Activated CD4-positive, alpha-beta memory T cell treated with anti-CD3 and anti-CD28 coated beads, Interleukin-2, amount 10 ng/mL, durations not matched to agents 7 days and 5 days (primary cell): ENCODE measurements at regions not wholly inside any gene's neighbourhood (a gene's known extent, or its start where the extent isn't known, plus 50 kb on each side); places are given as distances from the start of the nearest gene placed in this dataset.

Experiments
- CTCF ChIA-PET: fragments of 350-600 bp; sonication (Branson Sonifier 250); formaldehyde crosslinking; loops from one replicate; lab custom pipeline; 2021; ENCODE audit warnings: antibody characterized with exemption, inconsistent platforms; lab: Charles Lee
- POLR2A ChIA-PET: fragments of 350-600 bp; sonication (Branson Sonifier 250); formaldehyde crosslinking; loops from one replicate; lab custom pipeline; 2021; ENCODE audit warnings: antibody characterized with exemption; lab: Charles Lee
- DNase-seq: peaks from one replicate; pipeline ENCODE4 v3.0.0-alpha.2; 2020
- H3K27ac Mint-ChIP-seq: one replicate; pipeline ENCODE4 v1.8.0; 2021; ENCODE audit warnings: mild to moderate bottlenecking, mixed read lengths
- H3K27me3 Mint-ChIP-seq: one replicate; pipeline ENCODE4 v1.8.0; 2021; ENCODE audit warnings: mixed read lengths
- H3K36me3 Mint-ChIP-seq: one replicate; pipeline ENCODE4 v1.8.0; 2021; ENCODE audit warnings: low read depth, mixed read lengths
- H3K4me1 Mint-ChIP-seq: one replicate; pipeline ENCODE4 v1.8.0; 2021; ENCODE audit warnings: mixed read lengths
- H3K4me3 Mint-ChIP-seq: one replicate; pipeline ENCODE4 v1.8.0; 2021; ENCODE audit warnings: mild to moderate bottlenecking, mixed read lengths
- H3K9me3 Mint-ChIP-seq: one replicate; pipeline ENCODE4 v1.8.0; 2021; ENCODE audit warnings: mixed read lengths

DNA sequence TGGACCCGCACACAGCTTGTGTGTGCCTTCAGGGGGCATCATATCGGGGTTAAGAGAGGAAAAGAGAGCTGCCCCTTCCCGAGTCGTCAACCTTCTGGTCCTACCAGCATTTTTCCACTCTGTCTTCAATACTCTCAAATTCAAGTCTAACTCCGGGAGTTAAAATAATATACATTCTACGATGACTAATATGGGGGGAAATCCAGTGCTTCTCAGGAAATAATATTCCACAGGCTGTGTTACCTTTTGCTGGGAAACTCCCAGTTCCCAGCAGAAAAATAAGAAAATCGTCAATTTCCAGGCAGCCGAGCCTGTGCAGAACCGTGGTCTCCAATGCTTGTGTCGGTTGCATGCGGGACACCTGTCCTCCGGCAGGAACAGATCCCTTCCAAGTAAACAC lies 105.0 kb upstream of the FOXF1 start:
- ChIA-PET POLR2A (no interaction called here), CTCF (no interaction called here)
- no peak for DNase-seq
- H3K4me3 Mint-ChIP-seq: no peak overlapping the region
- H3K27me3 Mint-ChIP-seq: no peaks in the 10 kb centered on the region
- no peak overlapping the region for H3K27ac Mint-ChIP-seq
- H3K4me1 Mint-ChIP-seq: no peaks in the 10 kb centered on the region
- H3K36me3 Mint-ChIP-seq: no peaks in the 10 kb centered on the region
- no peaks in the 10 kb centered on the region for H3K9me3 Mint-ChIP-seq

DNA sequence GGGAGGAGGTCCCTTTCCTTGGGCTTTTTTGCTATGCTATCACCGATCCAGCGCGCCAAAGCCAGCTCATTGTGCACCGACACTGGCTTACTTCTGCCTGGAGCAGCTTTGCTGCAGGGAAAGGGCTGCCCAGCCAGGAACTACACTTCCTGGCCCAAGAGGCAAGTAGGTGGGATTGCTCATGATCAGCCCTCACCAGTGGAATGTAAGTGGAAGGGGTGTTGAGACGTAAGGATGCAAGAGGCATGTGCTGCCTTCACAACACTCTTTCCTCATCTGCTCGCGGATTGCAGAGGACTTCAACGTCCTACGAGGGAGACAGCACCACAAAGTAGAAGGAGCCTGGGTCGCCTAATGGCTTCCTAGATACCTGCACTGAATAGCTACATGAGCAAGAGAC lies 104.3 kb upstream of the FOXF1 start:
- no peaks in the 10 kb centered on the region for H3K27me3 Mint-ChIP-seq
- DNase-seq: no peak
- ChIA-PET POLR2A (no interaction called here), CTCF (no interaction called here)
- H3K36me3 Mint-ChIP-seq: no peaks in the 10 kb centered on the region
- H3K4me3 Mint-ChIP-seq: no peak overlapping the region
- H3K4me1 Mint-ChIP-seq: no peaks in the 10 kb centered on the region
- no peaks in the 10 kb centered on the region for H3K9me3 Mint-ChIP-seq
- no peak overlapping the region for H3K27ac Mint-ChIP-seq

DNA sequence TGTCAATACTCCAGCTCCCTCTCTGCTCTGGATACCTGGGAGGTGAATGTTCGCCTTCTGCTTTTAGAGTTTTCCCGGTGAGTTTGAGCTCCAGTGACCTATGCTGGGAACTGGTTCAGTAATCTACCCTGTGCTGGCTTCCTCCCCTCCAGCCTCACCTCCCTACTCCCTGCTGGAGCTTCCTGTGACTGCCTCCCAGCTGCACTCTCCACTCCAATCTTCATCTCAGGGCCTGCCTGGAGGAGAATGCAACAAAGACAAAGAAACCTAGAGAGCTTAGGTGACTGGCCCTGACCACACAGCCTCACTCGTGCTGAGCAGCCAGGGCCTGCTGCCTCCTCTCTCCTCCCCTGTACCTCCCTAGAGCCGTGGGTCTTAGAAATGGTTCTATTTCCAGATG lies 101.6 kb upstream of the FOXF1 start:
- Mint-ChIP-seq H3K36me3 (no peaks in the 10 kb centered on the region), H3K4me1 (no peaks in the 10 kb centered on the region), H3K9me3 (no peaks in the 10 kb centered on the region), H3K27ac (no peak overlapping the region), H3K27me3 (no peaks in the 10 kb centered on the region), H3K4me3 (no peak overlapping the region)
- CTCF ChIA-PET: no interaction called here
- no peak for DNase-seq
- POLR2A ChIA-PET: no interaction called here

DNA sequence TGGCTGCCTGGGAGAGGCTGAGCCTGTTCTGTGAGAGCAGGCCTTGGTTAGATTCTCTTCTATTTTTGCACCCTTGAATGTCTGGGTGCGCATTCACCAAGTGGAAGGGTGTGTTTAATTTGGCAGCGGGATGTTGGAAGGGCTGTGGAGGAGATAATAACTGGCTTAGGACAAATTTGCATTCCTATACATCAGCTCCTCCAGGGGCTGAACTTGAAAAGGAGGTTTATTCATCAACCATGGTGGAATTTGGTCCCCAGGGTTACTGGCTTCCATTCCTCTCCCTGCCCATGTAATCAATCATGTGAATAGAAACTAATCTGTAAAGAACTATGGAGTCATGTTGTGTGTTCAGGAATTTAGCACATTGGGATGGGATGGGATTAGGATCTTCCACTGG lies 100.2 kb upstream of the FOXF1 start:
- DNase-seq: no peak
- H3K36me3 Mint-ChIP-seq: no peaks in the 10 kb centered on the region
- H3K27ac Mint-ChIP-seq: no peak overlapping the region
- no peaks in the 10 kb centered on the region for H3K9me3 Mint-ChIP-seq
- POLR2A ChIA-PET: no interaction called here
- no peak overlapping the region for H3K4me3 Mint-ChIP-seq
- H3K27me3 Mint-ChIP-seq: no peaks in the 10 kb centered on the region
- CTCF ChIA-PET: no interaction called here
- H3K4me1 Mint-ChIP-seq: no peaks in the 10 kb centered on the region

DNA sequence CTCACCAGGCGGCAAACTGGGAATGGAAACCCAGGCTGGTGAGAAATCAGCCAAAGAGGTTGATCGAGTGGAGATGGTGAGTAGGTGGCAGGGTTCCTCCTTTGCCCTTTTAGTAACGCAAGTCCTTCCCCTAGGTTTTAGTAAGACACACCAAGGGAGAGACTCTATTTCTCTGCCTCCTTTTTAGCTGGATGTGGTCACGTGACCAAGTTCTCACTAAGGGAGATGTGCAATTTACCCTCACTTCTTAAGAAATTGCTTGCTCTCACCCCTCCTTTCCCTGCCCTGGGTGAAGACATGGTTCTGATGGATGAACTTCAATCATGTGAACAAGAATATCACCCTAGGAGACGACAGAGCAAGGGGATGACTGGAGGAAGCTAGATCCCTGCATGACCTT lies 99.8 kb upstream of the FOXF1 start:
- no peaks in the 10 kb centered on the region for H3K36me3 Mint-ChIP-seq
- no peak overlapping the region for H3K27ac Mint-ChIP-seq
- H3K4me1 Mint-ChIP-seq: no peaks in the 10 kb centered on the region
- no peaks in the 10 kb centered on the region for H3K9me3 Mint-ChIP-seq
- H3K27me3 Mint-ChIP-seq: no peaks in the 10 kb centered on the region
- CTCF ChIA-PET: no interaction called here
- no peak overlapping the region for H3K4me3 Mint-ChIP-seq
- POLR2A ChIA-PET: no interaction called here
- DNase-seq: no peak

DNA sequence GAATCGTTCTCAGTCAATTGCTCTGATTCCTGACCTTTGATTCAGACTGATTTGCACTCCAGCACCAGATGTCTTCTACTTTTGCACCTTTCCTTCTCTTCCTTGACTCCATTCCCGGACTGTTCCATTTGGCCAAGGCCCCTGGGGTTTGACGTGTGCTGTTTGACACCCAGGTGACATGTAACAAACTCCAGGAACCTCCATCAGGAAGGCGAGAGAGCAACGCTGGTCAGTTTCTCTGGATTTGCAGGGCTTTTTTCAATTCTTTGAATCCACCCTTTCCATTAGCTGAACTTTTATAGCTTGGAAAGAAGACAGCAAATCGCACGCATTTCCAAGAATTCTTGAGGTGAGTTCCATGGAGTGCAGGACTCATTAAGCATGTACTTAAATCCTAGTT lies 98.4 kb upstream of the FOXF1 start:
- Mint-ChIP-seq H3K27ac (no peak overlapping the region), H3K9me3 (no peaks in the 10 kb centered on the region), H3K27me3 (no peaks in the 10 kb centered on the region), H3K4me3 (no peak overlapping the region), H3K36me3 (no peaks in the 10 kb centered on the region), H3K4me1 (no peaks in the 10 kb centered on the region)
- ChIA-PET CTCF (no interaction called here), POLR2A (no interaction called here)
- no peak for DNase-seq

DNA sequence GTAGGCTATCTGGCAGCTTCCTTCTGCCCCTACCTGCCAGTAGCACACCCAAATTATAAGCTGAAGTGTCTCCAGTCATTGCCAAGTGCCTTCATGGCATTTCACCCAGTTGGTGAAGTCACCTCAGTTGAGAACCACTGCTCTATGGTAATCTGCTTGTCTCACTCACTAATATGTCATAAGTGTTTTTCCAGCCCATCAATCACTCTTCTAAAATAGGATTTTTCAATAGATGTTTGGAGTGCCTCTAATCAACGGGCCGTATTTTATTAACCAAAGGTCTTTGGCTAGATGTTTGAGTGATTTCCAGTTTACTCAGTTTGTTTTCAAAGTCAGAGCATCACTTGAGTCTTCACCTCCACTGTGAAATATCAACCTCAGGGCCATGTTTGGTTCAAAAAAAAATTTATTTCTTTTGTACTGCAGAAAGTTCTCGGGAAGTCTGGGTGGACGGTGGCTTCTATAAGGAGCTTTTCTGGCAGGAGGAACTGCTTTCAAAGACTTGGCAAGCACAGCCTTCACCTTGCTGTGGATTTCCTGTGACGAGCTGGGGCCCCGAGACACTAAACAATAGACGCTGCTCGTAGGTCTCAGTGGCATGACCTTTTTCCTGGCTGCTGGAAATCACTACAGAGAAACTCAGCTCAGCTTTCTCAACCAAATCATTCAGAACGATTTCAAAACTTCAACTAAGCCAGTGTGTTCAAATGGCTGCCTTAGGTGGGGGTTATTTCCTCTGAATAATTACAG lies 95.2 kb upstream of the FOXF1 start:
- H3K9me3 Mint-ChIP-seq: no peaks in the 10 kb centered on the region
- no peaks in the 10 kb centered on the region for H3K27me3 Mint-ChIP-seq
- no peaks in the 10 kb centered on the region for H3K4me1 Mint-ChIP-seq
- no peak for DNase-seq
- no peaks in the 10 kb centered on the region for H3K36me3 Mint-ChIP-seq
- no peak overlapping the region for H3K4me3 Mint-ChIP-seq
- ChIA-PET POLR2A (no interaction called here), CTCF (no interaction called here)
- H3K27ac Mint-ChIP-seq: no peak overlapping the region

DNA sequence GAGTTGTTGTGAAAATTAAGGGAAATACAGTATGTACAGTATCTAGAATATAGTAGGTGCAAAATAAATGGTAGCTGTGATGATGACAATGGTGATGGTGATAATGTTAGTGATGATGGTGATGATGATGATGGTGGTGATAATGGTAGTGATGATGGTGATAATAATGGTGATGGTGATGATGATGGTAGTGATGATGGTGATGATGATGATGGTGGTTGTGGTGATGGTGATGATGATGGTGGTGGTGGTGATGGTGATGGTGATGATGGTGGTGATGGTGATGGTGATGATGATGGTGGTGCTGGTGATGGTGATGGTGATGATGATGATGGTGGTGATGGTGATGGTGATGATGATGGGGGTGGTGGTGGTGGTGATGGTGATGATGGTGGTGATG lies 91.3 kb upstream of the FOXF1 start:
- POLR2A ChIA-PET: no interaction called here
- no peaks in the 10 kb centered on the region for H3K27me3 Mint-ChIP-seq

DNA sequence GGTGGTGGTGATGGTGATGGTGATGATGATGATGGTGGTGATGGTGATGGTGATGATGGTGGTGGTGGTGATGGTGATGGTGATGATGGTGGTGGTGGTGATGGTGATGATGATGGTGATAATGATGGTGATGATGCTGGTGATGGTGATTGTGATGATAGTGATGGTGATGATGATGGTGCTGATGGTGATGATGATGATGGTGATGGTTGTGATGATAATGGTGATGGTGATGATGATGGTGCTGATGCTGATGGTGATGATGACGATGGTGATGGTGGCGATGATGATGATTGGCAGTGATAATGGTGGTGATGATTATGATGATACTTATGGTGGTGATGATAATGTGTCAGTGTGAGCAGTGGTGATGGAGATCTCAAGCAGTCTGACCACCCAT lies 90.8 kb upstream of the FOXF1 start:
- no peak overlapping the region for H3K4me3 Mint-ChIP-seq
- H3K4me1 Mint-ChIP-seq: no peaks in the 10 kb centered on the region
- no peak overlapping the region for H3K27ac Mint-ChIP-seq
- no peaks in the 10 kb centered on the region for H3K9me3 Mint-ChIP-seq
- DNase-seq: no peak
- no peaks in the 10 kb centered on the region for H3K27me3 Mint-ChIP-seq
- ChIA-PET POLR2A (no interaction called here), CTCF (no interaction called here)
- no peaks in the 10 kb centered on the region for H3K36me3 Mint-ChIP-seq

More for the DNA sequence above, 91.3 kb upstream of the FOXF1 start:
- no peak overlapping the region for H3K4me3 Mint-ChIP-seq
- H3K4me1 Mint-ChIP-seq: no peaks in the 10 kb centered on the region
- CTCF ChIA-PET: no interaction called here
- H3K9me3 Mint-ChIP-seq: no peaks in the 10 kb centered on the region
- no peak for DNase-seq
- H3K36me3 Mint-ChIP-seq: no peaks in the 10 kb centered on the region
- H3K27ac Mint-ChIP-seq: no peak overlapping the region

DNA sequence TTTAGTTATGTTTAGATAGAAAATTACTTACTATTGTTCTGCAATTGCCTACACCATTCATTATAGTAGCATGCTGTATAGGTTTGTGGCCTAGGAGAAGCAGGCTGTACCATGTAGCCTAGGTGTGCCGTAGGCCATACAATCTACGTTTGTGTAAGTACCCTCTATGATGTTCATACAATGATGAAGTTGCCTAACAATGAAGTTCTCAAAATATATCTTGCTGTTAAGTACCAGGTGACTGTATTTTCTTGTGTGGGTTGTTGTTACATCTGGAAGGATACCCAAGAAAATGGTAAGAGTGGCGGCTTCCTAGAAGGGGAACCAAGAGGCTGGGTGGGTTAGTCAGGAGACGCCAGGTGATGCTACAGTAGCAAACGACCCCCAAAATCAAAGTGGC lies 88.3 kb upstream of the FOXF1 start:
- CTCF ChIA-PET: no interaction called here
- H3K9me3 Mint-ChIP-seq: no peaks in the 10 kb centered on the region
- POLR2A ChIA-PET: no interaction called here
- no peak for DNase-seq
- H3K27me3 Mint-ChIP-seq: no peaks in the 10 kb centered on the region
- H3K4me3 Mint-ChIP-seq: no peak overlapping the region
- no peaks in the 10 kb centered on the region for H3K4me1 Mint-ChIP-seq
- H3K27ac Mint-ChIP-seq: no peak overlapping the region
- H3K36me3 Mint-ChIP-seq: no peaks in the 10 kb centered on the region

DNA sequence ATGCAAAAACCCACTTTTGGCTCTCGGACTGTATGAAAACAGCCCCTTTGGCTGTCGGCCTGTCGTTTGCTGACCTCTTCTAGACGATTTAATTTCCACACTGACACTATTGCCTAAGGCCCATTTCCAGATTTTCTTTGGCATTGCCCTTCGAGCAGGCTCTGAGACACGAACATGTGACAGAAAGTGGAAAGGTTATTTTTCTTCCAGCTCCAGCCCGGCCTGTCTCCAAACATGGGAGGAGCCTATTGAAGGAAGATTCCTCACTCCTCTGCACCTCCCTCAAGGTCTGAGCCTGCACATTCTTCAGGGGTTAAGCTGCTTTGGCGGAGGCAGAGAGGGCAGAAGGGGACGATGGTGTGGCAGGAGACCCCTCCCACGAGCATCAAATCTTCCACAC lies 85.9 kb upstream of the FOXF1 start:
- POLR2A ChIA-PET: no interaction called here
- H3K27me3 Mint-ChIP-seq: no peaks in the 10 kb centered on the region
- H3K9me3 Mint-ChIP-seq: no peaks in the 10 kb centered on the region
- H3K4me3 Mint-ChIP-seq: no peak overlapping the region
- DNase-seq: no peak
- CTCF ChIA-PET: no interaction called here
- no peaks in the 10 kb centered on the region for H3K36me3 Mint-ChIP-seq
- no peak overlapping the region for H3K27ac Mint-ChIP-seq
- H3K4me1 Mint-ChIP-seq: no peaks in the 10 kb centered on the region

DNA sequence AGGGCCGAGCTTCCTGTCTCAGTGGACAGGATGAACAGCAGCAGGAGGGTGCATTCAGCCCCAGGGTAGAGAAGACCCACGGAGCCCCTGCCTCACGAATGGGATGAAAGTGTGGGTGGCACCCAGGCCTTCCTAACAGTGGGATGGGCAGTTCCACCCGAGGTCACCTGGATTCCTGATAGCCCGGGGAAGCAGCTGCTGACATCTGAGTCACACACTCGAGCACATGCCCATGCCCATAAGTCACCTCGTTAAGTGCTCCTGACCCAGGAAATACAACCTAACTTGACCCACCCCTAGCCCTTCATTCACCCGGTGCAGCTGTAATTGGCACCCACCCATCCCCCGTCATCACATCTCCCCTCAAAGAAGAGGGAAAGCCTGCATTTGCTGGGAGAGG lies 85.3 kb upstream of the FOXF1 start:
- H3K27ac Mint-ChIP-seq: no peak overlapping the region
- H3K9me3 Mint-ChIP-seq: no peaks in the 10 kb centered on the region

DNA sequence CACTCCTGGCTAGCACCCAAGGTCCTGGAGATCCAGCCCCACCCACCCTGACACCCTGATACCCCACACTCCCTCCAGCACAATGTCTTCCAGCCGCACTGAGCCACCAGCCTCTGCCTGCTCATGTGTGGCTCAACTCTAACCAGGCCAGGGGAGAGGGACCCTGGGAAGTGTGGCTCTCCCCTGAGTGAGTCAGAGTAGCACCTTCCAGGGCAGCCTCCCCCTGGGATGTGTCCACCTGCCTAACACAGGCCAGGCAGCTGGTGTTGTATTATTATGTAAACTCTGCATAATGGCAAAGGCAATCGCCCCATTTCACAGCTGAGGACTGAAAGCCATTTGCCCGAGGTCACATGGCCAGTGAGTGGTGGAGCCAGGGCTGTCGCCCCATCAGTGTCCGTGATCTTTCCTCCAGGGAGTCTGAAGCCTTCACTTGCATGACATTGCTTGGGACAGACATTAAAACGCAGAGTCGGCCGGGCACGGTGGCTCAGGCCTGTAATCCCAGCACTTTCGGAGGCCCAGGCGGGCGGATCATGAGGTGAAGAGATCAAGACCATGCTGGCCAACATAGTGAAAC lies 84.2 kb upstream of the FOXF1 start:
- ChIA-PET POLR2A (no interaction called here), CTCF (no interaction called here)
- H3K36me3 Mint-ChIP-seq: no peaks in the 10 kb centered on the region
- H3K4me1 Mint-ChIP-seq: no peaks in the 10 kb centered on the region
- no peak overlapping the region for H3K4me3 Mint-ChIP-seq
- H3K27me3 Mint-ChIP-seq: no peaks in the 10 kb centered on the region
- H3K9me3 Mint-ChIP-seq: no peaks in the 10 kb centered on the region
- no peak overlapping the region for H3K27ac Mint-ChIP-seq
- no peak for DNase-seq

More for the DNA sequence above, 85.3 kb upstream of the FOXF1 start:
- POLR2A ChIA-PET: no interaction called here
- CTCF ChIA-PET: no interaction called here
- no peak for DNase-seq
- no peaks in the 10 kb centered on the region for H3K27me3 Mint-ChIP-seq
- no peaks in the 10 kb centered on the region for H3K36me3 Mint-ChIP-seq
- no peak overlapping the region for H3K4me3 Mint-ChIP-seq
- H3K4me1 Mint-ChIP-seq: no peaks in the 10 kb centered on the region

DNA sequence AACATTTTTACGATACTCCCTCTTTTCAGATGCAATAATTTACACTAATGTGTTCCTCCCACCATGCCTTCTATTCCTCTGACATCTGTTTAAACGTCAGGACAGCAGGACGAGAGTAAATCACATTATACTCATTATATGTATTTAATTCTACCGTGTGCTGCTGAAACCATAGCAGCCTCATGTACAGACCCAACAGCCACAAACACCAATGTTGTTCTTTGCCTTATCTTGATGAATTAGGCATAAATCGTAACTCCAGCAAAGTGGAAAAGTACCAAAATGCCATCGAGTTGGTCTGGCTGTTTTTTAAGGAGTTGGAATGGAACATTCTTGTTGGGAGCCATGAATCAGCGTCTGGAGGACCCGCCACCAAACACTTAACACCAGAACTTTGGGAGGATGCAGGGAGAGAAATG lies 82.9 kb upstream of the FOXF1 start:
- Mint-ChIP-seq H3K4me3 (no peak overlapping the region), H3K27ac (no peak overlapping the region), H3K4me1 (no peaks in the 10 kb centered on the region), H3K36me3 (no peaks in the 10 kb centered on the region), H3K9me3 (no peaks in the 10 kb centered on the region), H3K27me3 (no peaks in the 10 kb centered on the region)
- CTCF ChIA-PET: no interaction called here
- POLR2A ChIA-PET: no interaction called here
- no peak for DNase-seq
